ENCODE measurements at regions not wholly inside any gene's neighbourhood (a gene's known extent, or its start where the extent isn't known, plus 50 kb on each side); places are given as distances from the start of the nearest gene placed in this dataset.

- H2AFZ ChIP-seq (replicated peaks; ENCODE audit: low read length, poor library complexity), result no peak overlapping the region
- no peak overlapping the region for H2BK15ac ChIP-seq (ENCODE audit: low read depth, low read length)
- 53% methylated on average over 4 of the region's 7 CpGs; no CpG with 5 or more reads in 1 of the 2 experiments for WGBS, 2 experiments (ENCODE audit: extremely low coverage in 2 of 2, insufficient read length in 1 of 2)
- no peak overlapping the region for H3K27ac ChIP-seq (ENCODE audit: insufficient read depth, low read length)
- intact Hi-C loops (cut with micrococcal nuclease), result loop anchor here (1.0 to 10.0 kb wide), 3 partner anchors 122 to 1622 kb away; no protein-coding TSS in a partner anchor
- H3K27me3 ChIP-seq (ENCODE audit: control insufficient read depth, insufficient read depth, low read length), result no peaks in the 10 kb centered on the region
- no peak overlapping the region for H3K9ac ChIP-seq (ENCODE audit: low read depth, low read length)
- no peak overlapping the region for H3K18ac ChIP-seq (ENCODE audit: low read depth, low read length)
- no peak overlapping the region for H2AK9ac ChIP-seq (replicated peaks; ENCODE audit: low read depth, low read length, poor library complexity)
- H3K4me2 ChIP-seq (ENCODE audit: low read depth, low read length), result no peak overlapping the region
- ATAC-seq (ENCODE audit: low read depth) (no peak), DNase-seq (no peak)
- H3K9me3 ChIP-seq (ENCODE audit: control insufficient read depth, insufficient read depth, low read length), result peaks cover 15% of the 10 kb centered on the region; the same call in 1 of the 2 replicates
- in situ Hi-C loops (cut with MboI; ENCODE audit: low sequenced_read_pairs), result no loop called here
- H4K91ac ChIP-seq (ENCODE audit: insufficient read depth, low read depth, low read length), result no peak overlapping the region
- dilution Hi-C loops (cut with HindIII; ENCODE audit: low sequenced_read_pairs, unreplicated experiment), result no loop called here
- no peaks in the 10 kb centered on the region for H3K79me1 ChIP-seq (ENCODE audit: low read depth in 1 of 2, low read length in 2 of 2)
- no peak overlapping the region for H3K23ac ChIP-seq (ENCODE audit: low read depth, low read length)
- H3K4me1 ChIP-seq (ENCODE audit: control insufficient read depth, insufficient read depth, low read length), result no peaks in the 10 kb centered on the region
- H3K4me3 ChIP-seq (ENCODE audit: insufficient read depth, low read depth, low read length), result no peak overlapping the region
- CTCF ChIA-PET, result no interaction called here
- H2BK20ac ChIP-seq (ENCODE audit: low read depth, low read length), result no peak overlapping the region
- H4K5ac ChIP-seq (ENCODE audit: low read depth, low read length), result no peak overlapping the region
- no peak overlapping the region for H3K4ac ChIP-seq (ENCODE audit: low read depth, low read length)
- H3K9me1 ChIP-seq (ENCODE audit: insufficient read depth, low read length), result no peaks in the 10 kb centered on the region
- no peak overlapping the region for H2AK5ac ChIP-seq (ENCODE audit: low read depth, low read length)
- TF ChIP-seq NFE2L2 (IDR thresholded peaks at IDR 0.05; ENCODE audit: low read depth, low read length) (no peak), CTCF (conservative IDR thresholded peaks at IDR 0.05; ENCODE audit: low read depth, low read length) (no peak; the same call in 1 of the 2 replicates), POLR2A (IDR thresholded peaks at IDR 0.05; ENCODE audit: low read depth, low read length) (no peak), MAZ (IDR thresholded peaks at IDR 0.05; ENCODE audit: borderline replicate concordance, low read depth, low read length) (no peak), USF2 (IDR thresholded peaks at IDR 0.05; ENCODE audit: low read depth, low read length) (no peak), MXI1 (IDR thresholded peaks at IDR 0.05; ENCODE audit: borderline replicate concordance, low read depth, low read length) (no peak), BHLHE40 (IDR thresholded peaks at IDR 0.05; ENCODE audit: low read depth, low read length) (no peak), CHD1 (IDR thresholded peaks at IDR 0.05; ENCODE audit: low read depth, low read length) (no peak), FOS (IDR thresholded peaks at IDR 0.05; ENCODE audit: low read depth, low read length) (no peak), RAD21 (IDR thresholded peaks at IDR 0.05; ENCODE audit: low read length) (no peak), CEBPB (IDR thresholded peaks at IDR 0.05; ENCODE audit: low read depth, low read length) (no peak), SMC3 (IDR thresholded peaks at IDR 0.05; ENCODE audit: low read depth, low read length) (no peak), RFX5 (IDR thresholded peaks at IDR 0.05; ENCODE audit: low read depth, low read length) (no peak), RCOR1 (IDR thresholded peaks at IDR 0.05; ENCODE audit: insufficient replicate concordance, low read length) (no peak), MAFK (IDR thresholded peaks at IDR 0.05; ENCODE audit: low read depth, low read length) (no peak)
- TF ChIP-seq, protein P1, sequence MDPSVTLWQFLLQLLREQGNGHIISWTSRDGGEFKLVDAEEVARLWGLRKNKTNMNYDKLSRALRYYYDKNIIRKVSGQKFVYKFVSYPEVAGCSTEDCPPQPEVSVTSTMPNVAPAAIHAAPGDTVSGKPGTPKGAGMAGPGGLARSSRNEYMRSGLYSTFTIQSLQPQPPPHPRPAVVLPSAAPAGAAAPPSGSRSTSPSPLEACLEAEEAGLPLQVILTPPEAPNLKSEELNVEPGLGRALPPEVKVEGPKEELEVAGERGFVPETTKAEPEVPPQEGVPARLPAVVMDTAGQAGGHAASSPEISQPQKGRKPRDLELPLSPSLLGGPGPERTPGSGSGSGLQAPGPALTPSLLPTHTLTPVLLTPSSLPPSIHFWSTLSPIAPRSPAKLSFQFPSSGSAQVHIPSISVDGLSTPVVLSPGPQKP (IDR thresholded peaks at IDR 0.05; ENCODE audit: borderline replicate concordance, low read depth, low read length), result no peak
- H3K56ac ChIP-seq (ENCODE audit: extremely low read depth, insufficient read depth, low read length), result no peak overlapping the region
- H2BK120ac ChIP-seq (ENCODE audit: low read depth, low read length), result no peak overlapping the region
- POLR2A ChIA-PET (ENCODE audit: unreplicated experiment), result no interaction called here
- H4K8ac ChIP-seq (ENCODE audit: low read depth in 2 of 2, low read length in 2 of 2), result no peak overlapping the region
- no peak overlapping the region for H3K14ac ChIP-seq (replicated peaks; ENCODE audit: low read depth, low read length)
- no peak overlapping the region for H2BK5ac ChIP-seq (ENCODE audit: low read depth, low read length, poor library complexity, severe bottlenecking)
- no peaks in the 10 kb centered on the region for H4K20me1 ChIP-seq (ENCODE audit: insufficient read depth, low read length)
- H3K36me3 ChIP-seq (ENCODE audit: control insufficient read depth, insufficient read depth, low read length), result no peaks in the 10 kb centered on the region
- no TSS peak for BruUV-seq (replicated peaks)
Observed at GRCh38 chr6:165049362-165049761, 260.0 kb downstream of the C6orf118 start.

All from IMR-90 (cell line).